ENCODE measurements at regions not wholly inside any gene's neighbourhood (a gene's known extent, or its start where the extent isn't known, plus 50 kb on each side); places are given as distances from the start of the nearest gene placed in this dataset.

DNA sequence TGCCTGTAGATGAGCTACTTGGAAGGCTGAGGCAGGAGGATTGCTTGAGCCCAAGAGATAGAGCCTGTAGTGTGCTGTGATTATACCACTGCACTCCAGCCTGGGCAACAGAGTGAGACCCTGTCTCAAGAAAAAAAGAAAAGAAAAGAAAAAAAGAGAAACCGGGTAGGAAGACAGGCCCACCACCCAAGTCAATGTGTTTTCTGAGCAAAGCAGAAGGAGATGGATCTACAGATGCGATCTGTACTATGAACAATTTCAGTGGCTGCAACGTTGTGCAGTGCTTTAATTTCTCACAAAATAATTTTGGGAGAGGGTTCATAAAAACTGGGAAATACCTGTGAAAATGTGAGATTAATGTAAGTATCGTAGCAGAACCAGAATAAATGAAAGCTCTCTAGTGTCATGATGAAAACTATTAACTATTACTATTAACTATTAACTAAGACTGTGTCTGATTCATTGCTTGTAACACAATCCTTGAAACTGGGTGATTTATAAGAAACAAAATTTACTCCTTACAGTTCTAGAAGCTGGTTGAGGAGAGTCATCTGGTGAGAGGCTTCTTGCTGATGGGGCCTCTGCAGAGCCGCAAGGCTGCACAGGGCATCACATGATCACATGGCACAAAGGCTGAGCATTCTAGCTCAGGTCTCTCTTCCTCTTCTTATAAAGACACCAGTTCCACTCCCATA lies 233.1 kb upstream of the ZNF217 start:
- no TSS peak for BruUV-seq (replicated peaks)
- DNase-seq = peak; percentile 58
- CTCF ChIA-PET = interaction anchor here (0.8 to 2.7 kb wide), 9 partner anchors 11 to 231 kb away, joined by 3 to 9 read pairs (median 5); no protein-coding TSS in a partner anchor
- intact Hi-C loops (cut with micrococcal nuclease; ENCODE audit: unreplicated experiment) = loop anchor here (5.0 kb wide), 1 partner anchor 296 kb away; no protein-coding TSS in a partner anchor
- Mint-ChIP-seq H3K36me3 (ENCODE audit: insufficient read depth, unreplicated experiment) (peaks cover 18% of the 10 kb centered on the region), H3K9me3 (ENCODE audit: low read depth, unreplicated experiment) (no peaks in the 10 kb centered on the region), H3K27ac (ENCODE audit: unreplicated experiment) (peak overlapping the region; percentile 98), H3K27me3 (ENCODE audit: unreplicated experiment) (no peaks in the 10 kb centered on the region), H3K4me3 (ENCODE audit: low read depth, unreplicated experiment) (peak overlapping the region; percentile 13), H3K4me1 (ENCODE audit: low read depth, unreplicated experiment) (peaks cover 55% of the 10 kb centered on the region)
- TF ChIP-seq, protein P1, sequence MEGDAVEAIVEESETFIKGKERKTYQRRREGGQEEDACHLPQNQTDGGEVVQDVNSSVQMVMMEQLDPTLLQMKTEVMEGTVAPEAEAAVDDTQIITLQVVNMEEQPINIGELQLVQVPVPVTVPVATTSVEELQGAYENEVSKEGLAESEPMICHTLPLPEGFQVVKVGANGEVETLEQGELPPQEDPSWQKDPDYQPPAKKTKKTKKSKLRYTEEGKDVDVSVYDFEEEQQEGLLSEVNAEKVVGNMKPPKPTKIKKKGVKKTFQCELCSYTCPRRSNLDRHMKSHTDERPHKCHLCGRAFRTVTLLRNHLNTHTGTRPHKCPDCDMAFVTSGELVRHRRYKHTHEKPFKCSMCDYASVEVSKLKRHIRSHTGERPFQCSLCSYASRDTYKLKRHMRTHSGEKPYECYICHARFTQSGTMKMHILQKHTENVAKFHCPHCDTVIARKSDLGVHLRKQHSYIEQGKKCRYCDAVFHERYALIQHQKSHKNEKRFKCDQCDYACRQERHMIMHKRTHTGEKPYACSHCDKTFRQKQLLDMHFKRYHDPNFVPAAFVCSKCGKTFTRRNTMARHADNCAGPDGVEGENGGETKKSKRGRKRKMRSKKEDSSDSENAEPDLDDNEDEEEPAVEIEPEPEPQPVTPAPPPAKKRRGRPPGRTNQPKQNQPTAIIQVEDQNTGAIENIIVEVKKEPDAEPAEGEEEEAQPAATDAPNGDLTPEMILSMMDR (IDR thresholded peaks at IDR 0.05; ENCODE audit: unreplicated experiment) = no peak

DNA sequence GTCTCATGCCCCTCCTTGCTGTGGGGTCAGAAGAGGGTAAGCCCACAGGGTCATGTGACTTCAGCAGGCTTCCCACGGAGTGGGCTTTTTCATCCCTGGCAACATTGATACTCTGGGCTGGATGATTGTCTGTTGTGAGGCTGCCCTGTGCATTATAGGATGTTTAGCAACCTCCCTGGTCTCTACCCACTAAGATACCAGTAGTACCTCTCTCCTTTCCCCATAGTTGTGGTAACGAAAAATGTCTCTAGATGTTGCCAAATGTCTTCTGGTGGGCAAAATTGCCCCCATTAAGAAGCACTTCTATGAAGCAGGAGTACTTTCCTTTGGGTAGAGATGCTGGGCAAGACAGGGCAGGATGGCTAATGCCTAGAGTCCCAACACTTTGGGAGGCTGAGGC lies 232.5 kb upstream of the ZNF217 start:
- H3K9me3 Mint-ChIP-seq (ENCODE audit: low read depth, unreplicated experiment) = no peaks in the 10 kb centered on the region
- TF ChIP-seq, protein P1 (IDR thresholded peaks at IDR 0.05; ENCODE audit: unreplicated experiment) = no peak
- peak overlapping the region; percentile 13 for H3K4me3 Mint-ChIP-seq (ENCODE audit: low read depth, unreplicated experiment)
- H3K36me3 Mint-ChIP-seq (ENCODE audit: insufficient read depth, unreplicated experiment) = peaks cover 18% of the 10 kb centered on the region
- no peak for DNase-seq
- H3K27me3 Mint-ChIP-seq (ENCODE audit: unreplicated experiment) = no peaks in the 10 kb centered on the region
- peak overlapping the region; percentile 98 for H3K27ac Mint-ChIP-seq (ENCODE audit: unreplicated experiment)
- no TSS peak for BruUV-seq (replicated peaks)
- H3K4me1 Mint-ChIP-seq (ENCODE audit: low read depth, unreplicated experiment) = peaks cover 55% of the 10 kb centered on the region
- CTCF ChIA-PET = interaction anchor here (1.2 to 1.7 kb wide), 2 partner anchors 87 to 114 kb away, joined by 5 to 6 read pairs; no protein-coding TSS in a partner anchor
- intact Hi-C loops (cut with micrococcal nuclease; ENCODE audit: unreplicated experiment) = loop anchor here (5.0 kb wide), 1 partner anchor 296 kb away; no protein-coding TSS in a partner anchor

DNA sequence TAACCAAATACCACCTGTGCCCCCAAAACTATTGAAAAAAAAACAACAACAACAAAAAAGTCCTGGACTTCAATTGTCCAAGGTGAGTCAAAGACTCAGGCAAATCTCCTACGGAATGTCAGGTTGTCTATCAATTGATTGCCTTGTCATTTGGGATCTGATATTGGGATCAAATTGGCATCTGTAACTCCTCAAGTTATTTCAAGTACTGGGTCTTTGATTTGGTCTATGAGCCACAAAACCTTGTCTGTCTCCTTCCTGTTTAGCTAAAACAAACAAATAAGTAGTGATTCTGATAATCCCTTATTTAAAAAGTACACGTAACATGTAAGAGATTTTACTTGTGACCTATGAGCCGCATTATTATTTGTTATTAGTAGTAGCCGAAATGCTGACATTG lies 231.6 kb upstream of the ZNF217 start:
- H3K4me3 Mint-ChIP-seq (ENCODE audit: low read depth, unreplicated experiment) = no peak overlapping the region
- peaks cover 18% of the 10 kb centered on the region for H3K36me3 Mint-ChIP-seq (ENCODE audit: insufficient read depth, unreplicated experiment)
- peaks cover 55% of the 10 kb centered on the region for H3K4me1 Mint-ChIP-seq (ENCODE audit: low read depth, unreplicated experiment)
- DNase-seq = no peak
- no peaks in the 10 kb centered on the region for H3K9me3 Mint-ChIP-seq (ENCODE audit: low read depth, unreplicated experiment)
- CTCF ChIA-PET = interaction anchor here (0.6 to 1.0 kb wide), 3 partner anchors 9 to 115 kb away, joined by 3 read pairs; no protein-coding TSS in a partner anchor
- no peak overlapping the region for H3K27ac Mint-ChIP-seq (ENCODE audit: unreplicated experiment)
- H3K27me3 Mint-ChIP-seq (ENCODE audit: unreplicated experiment) = no peaks in the 10 kb centered on the region
- intact Hi-C loops (cut with micrococcal nuclease; ENCODE audit: unreplicated experiment) = loop anchor here (5.0 kb wide), 1 partner anchor 297 kb away; no protein-coding TSS in a partner anchor
- no TSS peak for BruUV-seq (replicated peaks)
- TF ChIP-seq, protein P1 (IDR thresholded peaks at IDR 0.05; ENCODE audit: unreplicated experiment) = no peak

DNA sequence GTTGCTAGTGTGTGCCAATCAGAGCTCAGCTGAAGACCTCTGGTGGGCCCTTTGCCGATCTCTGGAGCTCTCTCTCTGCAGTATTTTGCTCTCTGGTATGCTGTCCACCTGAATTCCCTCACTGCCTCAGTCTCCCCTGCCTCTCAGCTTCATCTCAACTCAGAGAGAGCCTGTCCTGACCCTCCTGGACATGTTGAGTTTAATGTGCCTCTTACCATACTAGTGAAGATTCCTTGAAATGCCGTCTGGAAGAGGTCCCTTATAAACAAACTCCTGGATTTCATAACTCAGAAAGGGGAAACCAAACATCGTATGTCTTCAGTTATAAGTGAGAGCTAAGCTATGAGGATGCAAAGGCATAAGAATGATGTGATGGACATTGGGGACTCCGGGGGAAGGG lies 231.1 kb upstream of the ZNF217 start:
- TF ChIP-seq, protein P1 (IDR thresholded peaks at IDR 0.05; ENCODE audit: unreplicated experiment) = no peak
- no peaks in the 10 kb centered on the region for H3K9me3 Mint-ChIP-seq (ENCODE audit: low read depth, unreplicated experiment)
- no peak for DNase-seq
- CTCF ChIA-PET = interaction anchor here (0.6 to 1.0 kb wide), 5 partner anchors 9 to 115 kb away, joined by 3 read pairs; no protein-coding TSS in a partner anchor
- H3K4me3 Mint-ChIP-seq (ENCODE audit: low read depth, unreplicated experiment) = no peak overlapping the region
- H3K27me3 Mint-ChIP-seq (ENCODE audit: unreplicated experiment) = no peaks in the 10 kb centered on the region
- H3K36me3 Mint-ChIP-seq (ENCODE audit: insufficient read depth, unreplicated experiment) = peaks cover 15% of the 10 kb centered on the region
- H3K27ac Mint-ChIP-seq (ENCODE audit: unreplicated experiment) = peak overlapping the region; percentile 21
- intact Hi-C loops (cut with micrococcal nuclease; ENCODE audit: unreplicated experiment) = loop anchor here (5.0 kb wide), 1 partner anchor 298 kb away; no protein-coding TSS in a partner anchor
- H3K4me1 Mint-ChIP-seq (ENCODE audit: low read depth, unreplicated experiment) = peaks cover 51% of the 10 kb centered on the region
- BruUV-seq (replicated peaks) = no TSS peak

Measured in Calu3 (cell line).